GM23338 (cell line): ENCODE measurements at regions not wholly inside any gene's neighbourhood (a gene's known extent, or its start where the extent isn't known, plus 50 kb on each side); places are given as distances from the start of the nearest gene placed in this dataset.
A peak's percentile ranks its signal among the peaks of the same experiment; 100 is the strongest.

ENCODE experiments used
- CREB1 ChIP-seq: fragments of 250-450 bp; sonication (Bioruptor Pico); IDR thresholded peaks from 2 replicates; pipeline ENCODE4 v1.5.0; 2020; ENCODE audit warnings: low read depth, mild to moderate bottlenecking, moderate library complexity
- ETS1 ChIP-seq: IDR thresholded peaks from 2 replicates; pipeline ENCODE4 v1.6.1; 2016; ENCODE audit warnings: antibody characterized with exemption
- EZH2 ChIP-seq: fragments of 200-600 bp; sonication (generic); IDR thresholded peaks from one replicate; pipeline ENCODE4 v1.8.0; 2017; ENCODE audit warnings: antibody characterized with exemption, mild to moderate bottlenecking, low read depth; ENCODE audit not compliant: unreplicated experiment
- EZH2phosphoT487 ChIP-seq: fragments of 200-600 bp; sonication (generic); IDR thresholded peaks from one replicate; pipeline ENCODE4 v1.8.1; 2018; ENCODE audit warnings: antibody characterized with exemption; ENCODE audit not compliant: unreplicated experiment
- JUNB ChIP-seq: IDR thresholded peaks from one replicate; pipeline ENCODE4 v1.6.1; 2016; ENCODE audit warnings: antibody characterized with exemption; ENCODE audit not compliant: unreplicated experiment
- NANOG ChIP-seq: IDR thresholded peaks from 2 replicates; pipeline ENCODE4 v1.6.1; 2016; ENCODE audit warnings: antibody characterized with exemption, borderline replicate concordance
- POLR2AphosphoS5 ChIP-seq: IDR thresholded peaks from 2 replicates; pipeline ENCODE4 v1.6.1; 2016; ENCODE audit warnings: antibody characterized with exemption, low read depth
- REST ChIP-seq: IDR thresholded peaks from one replicate; pipeline ENCODE4 v1.6.1; 2018; ENCODE audit warnings: antibody characterized with exemption; ENCODE audit not compliant: unreplicated experiment
- STAT1 ChIP-seq: IDR thresholded peaks from one replicate; pipeline ENCODE4 v1.6.1; 2016; ENCODE audit warnings: antibody characterized with exemption; ENCODE audit not compliant: unreplicated experiment
- ZNF114 ChIP-seq: fragments of 250-450 bp; sonication (Bioruptor Pico); IDR thresholded peaks from 2 replicates; pipeline ENCODE4 v1.5.0; 2020; ENCODE audit warnings: mild to moderate bottlenecking, moderate library complexity
- ZNF331 ChIP-seq: fragments of 250-450 bp; sonication (Bioruptor Pico); IDR thresholded peaks from 2 replicates; pipeline ENCODE4 v1.5.0; 2020; ENCODE audit warnings: low read depth, mild to moderate bottlenecking, moderate library complexity
- TF ChIP-seq, protein P1 (sequence below), 2 experiments: fragments of 200-600 bp in 1 of 2; sonication (generic) in 1 of 2; conservative IDR thresholded peaks; 2 replicates each; pipeline versions ENCODE4 v1.5.1 to v1.6.1; 2016 to 2017; ENCODE audit warnings: antibody characterized with exemption in 2 of 2, low read depth in 2 of 2, mild to moderate bottlenecking in 2 of 2, moderate library complexity in 1 of 2

GRCh38 chr5:164341056-164341619 lies 835.7 kb downstream of the MAT2B start:
- TF ChIP-seq EZH2phosphoT487 (no peak), EZH2 (no peak), ZNF114 (CRISPR knock-in tag) (no peak), REST (no peak), NANOG (no peak), POLR2AphosphoS5 (no peak), ETS1 (no peak), JUNB (no peak), CREB1 (no peak), ZNF331 (no peak), STAT1 (no peak)
- TF ChIP-seq, protein P1, sequence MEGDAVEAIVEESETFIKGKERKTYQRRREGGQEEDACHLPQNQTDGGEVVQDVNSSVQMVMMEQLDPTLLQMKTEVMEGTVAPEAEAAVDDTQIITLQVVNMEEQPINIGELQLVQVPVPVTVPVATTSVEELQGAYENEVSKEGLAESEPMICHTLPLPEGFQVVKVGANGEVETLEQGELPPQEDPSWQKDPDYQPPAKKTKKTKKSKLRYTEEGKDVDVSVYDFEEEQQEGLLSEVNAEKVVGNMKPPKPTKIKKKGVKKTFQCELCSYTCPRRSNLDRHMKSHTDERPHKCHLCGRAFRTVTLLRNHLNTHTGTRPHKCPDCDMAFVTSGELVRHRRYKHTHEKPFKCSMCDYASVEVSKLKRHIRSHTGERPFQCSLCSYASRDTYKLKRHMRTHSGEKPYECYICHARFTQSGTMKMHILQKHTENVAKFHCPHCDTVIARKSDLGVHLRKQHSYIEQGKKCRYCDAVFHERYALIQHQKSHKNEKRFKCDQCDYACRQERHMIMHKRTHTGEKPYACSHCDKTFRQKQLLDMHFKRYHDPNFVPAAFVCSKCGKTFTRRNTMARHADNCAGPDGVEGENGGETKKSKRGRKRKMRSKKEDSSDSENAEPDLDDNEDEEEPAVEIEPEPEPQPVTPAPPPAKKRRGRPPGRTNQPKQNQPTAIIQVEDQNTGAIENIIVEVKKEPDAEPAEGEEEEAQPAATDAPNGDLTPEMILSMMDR (conservative IDR thresholded peaks at IDR 0.05; ENCODE audit: low read depth in 2 of 2), result peak in 1 of 2 experiments; percentile 21; a peak in 1 of 4 replicates
